Lower lobe of right lung (tissue), 2 donors: ENCODE measurements at regions not wholly inside any gene's neighbourhood (a gene's known extent, or its start where the extent isn't known, plus 50 kb on each side); places are given as distances from the start of the nearest gene placed in this dataset.

Source experiments
- ATAC-seq, 2 donors: fragments of 200-7000 bp; cut with Tn5 transposase; one replicate each; pipeline ENCODE4 v1.9.1; 2020 to 2022; ENCODE audit warnings: mild to moderate bottlenecking in 2 of 2, moderate library complexity in 2 of 2
- DNase-seq: peaks from one replicate; pipeline ENCODE4 v3.0.0-alpha.2; 2020
- H3K27ac ChIP-seq: fragments of 200-600 bp; one replicate; pipeline ENCODE4 v1.8.0; 2022
- H3K27me3 ChIP-seq: fragments of 200-600 bp; one replicate; pipeline ENCODE4 v1.8.0; 2022; ENCODE audit warnings: low read depth
- H3K36me3 ChIP-seq: fragments of 200-600 bp; one replicate; pipeline ENCODE4 v1.8.0; 2022; ENCODE audit warnings: mild to moderate bottlenecking
- H3K4me1 ChIP-seq: fragments of 200-600 bp; one replicate; pipeline ENCODE4 v1.8.0; 2022
- H3K4me3 ChIP-seq: fragments of 200-600 bp; one replicate; pipeline ENCODE4 v1.8.0; 2022; ENCODE audit warnings: mild to moderate bottlenecking
- H3K9me3 ChIP-seq: fragments of 200-600 bp; one replicate; pipeline ENCODE4 v1.8.0; 2022
- CTCF ChIP-seq: fragments of 200-600 bp; IDR thresholded peaks from one replicate; pipeline ENCODE4 v1.8.0; 2022; ENCODE audit warnings: antibody characterized with exemption, mild to moderate bottlenecking
- intact Hi-C: fragments of 100-400 bp; cut with DNase I; formaldehyde crosslinking; loops from one replicate; pipeline ENCODE4 v1.11.0; 2022
- donor health status: DM: no; HTN: yes; CAD: no; lungs with severe emphysema.

DNA sequence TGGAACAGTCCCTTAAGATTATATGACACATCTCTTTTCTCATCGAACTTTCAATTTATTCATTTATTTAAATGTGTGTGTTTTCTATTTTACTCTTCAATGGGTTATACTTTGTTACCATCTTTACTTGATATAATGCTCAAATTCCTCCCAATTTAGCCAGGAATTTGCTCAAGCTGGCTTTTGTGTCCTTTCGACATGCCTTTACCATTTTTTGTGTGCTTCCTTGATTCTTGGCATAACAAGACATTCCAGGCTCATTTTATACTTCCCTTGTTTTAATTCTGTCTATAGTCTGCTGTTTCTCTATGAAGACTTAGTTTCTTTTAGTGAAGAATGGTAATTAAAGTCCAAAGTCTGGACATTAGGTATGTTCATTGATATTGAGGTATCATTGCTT is 315.8 kb downstream of the AEBP2 start:
- no peaks in the 10 kb centered on the region for H3K4me1 ChIP-seq
- ATAC-seq (no peak), DNase-seq (no peak)
- no peak overlapping the region for H3K27ac ChIP-seq
- no peak for TF ChIP-seq CTCF
- peaks cover 10% of the 10 kb centered on the region for H3K9me3 ChIP-seq
- H3K4me3 ChIP-seq, result no peak overlapping the region
- H3K36me3 ChIP-seq, result no peaks in the 10 kb centered on the region
- no peaks in the 10 kb centered on the region for H3K27me3 ChIP-seq
- intact Hi-C loops, result no loop called here

DNA sequence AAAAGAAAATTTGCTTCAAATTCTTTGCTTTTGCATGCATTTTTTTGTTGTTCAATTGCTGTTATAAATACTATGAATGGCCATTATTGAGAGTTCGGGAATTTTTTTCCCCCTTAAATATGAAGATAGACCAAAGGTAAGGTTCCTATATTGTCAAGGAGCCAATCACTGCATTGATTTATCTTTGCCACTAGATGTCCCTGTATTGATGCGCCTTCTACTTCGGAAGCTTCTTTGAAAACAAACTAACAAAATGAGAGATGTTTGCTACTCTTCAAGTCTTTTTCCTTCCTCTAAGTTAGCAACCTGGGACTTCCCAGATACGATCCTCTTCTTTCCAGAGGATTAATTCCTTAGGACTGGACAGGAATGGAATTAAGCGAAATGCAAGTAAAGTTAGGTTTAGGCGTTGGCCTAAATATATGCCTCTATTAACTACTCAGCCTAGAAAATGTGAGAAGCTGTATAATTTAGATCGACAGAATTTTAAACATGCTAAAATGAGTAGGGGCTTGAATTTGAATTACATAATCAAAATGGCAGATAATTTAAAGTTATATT is 318.1 kb downstream of the AEBP2 start:
- H3K27ac ChIP-seq, result no peak overlapping the region
- H3K9me3 ChIP-seq, result peaks cover 10% of the 10 kb centered on the region
- H3K4me3 ChIP-seq, result no peak overlapping the region
- intact Hi-C loops, result no loop called here
- TF ChIP-seq CTCF, result peak; percentile 62
- H3K4me1 ChIP-seq, result no peaks in the 10 kb centered on the region
- DNase-seq (no peak), ATAC-seq (peak in 1 of 2 donors; percentile 44)
- H3K27me3 ChIP-seq, result no peaks in the 10 kb centered on the region
- H3K36me3 ChIP-seq, result no peaks in the 10 kb centered on the region

DNA sequence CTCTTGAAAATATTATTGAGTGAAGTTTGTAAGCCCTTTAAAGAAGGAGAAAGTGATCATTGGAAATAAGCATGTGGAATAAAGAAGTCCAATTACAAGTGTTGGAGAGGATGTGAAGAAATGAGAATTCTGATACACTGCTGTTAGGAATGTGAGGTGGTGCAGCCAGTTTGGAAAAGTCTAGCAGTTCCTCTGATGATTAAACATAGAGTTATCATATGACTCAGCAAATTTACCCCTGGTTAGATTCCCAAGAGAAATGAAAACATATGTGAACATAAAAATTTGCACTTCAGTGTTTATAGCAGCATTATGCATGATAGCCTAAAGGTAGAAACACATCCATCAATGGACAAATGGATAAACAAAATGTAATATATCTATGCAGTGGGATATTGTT is 319.9 kb downstream of the AEBP2 start:
- H3K4me1 ChIP-seq, result no peaks in the 10 kb centered on the region
- no peak for TF ChIP-seq CTCF
- ATAC-seq (no peak), DNase-seq (no peak)
- no peak overlapping the region for H3K4me3 ChIP-seq
- no peaks in the 10 kb centered on the region for H3K9me3 ChIP-seq
- H3K27ac ChIP-seq, result no peak overlapping the region
- no peaks in the 10 kb centered on the region for H3K27me3 ChIP-seq
- H3K36me3 ChIP-seq, result no peaks in the 10 kb centered on the region
- intact Hi-C loops, result no loop called here

- Histone ChIP-seq H3K36me3 (no peaks in the 10 kb centered on the region), H3K4me3 (no peak overlapping the region), H3K4me1 (no peaks in the 10 kb centered on the region), H3K9me3 (no peaks in the 10 kb centered on the region), H3K27me3 (no peaks in the 10 kb centered on the region), H3K27ac (no peak overlapping the region)
- DNase-seq, result no peak
- intact Hi-C loops, result no loop called here
- no peak for TF ChIP-seq CTCF
- no peak for ATAC-seq
These were observed 321.3 kb downstream of the AEBP2 start for GRCh38 chr12:19760611-19761010.

- H3K4me3 ChIP-seq, result no peak overlapping the region
- no peak for TF ChIP-seq CTCF
- no peak for DNase-seq
- no peaks in the 10 kb centered on the region for H3K27me3 ChIP-seq
- no peaks in the 10 kb centered on the region for H3K4me1 ChIP-seq
- intact Hi-C loops, result no loop called here
- no peaks in the 10 kb centered on the region for H3K36me3 ChIP-seq
- no peaks in the 10 kb centered on the region for H3K9me3 ChIP-seq
- peak; percentile 17 to 31 for ATAC-seq
- no peak overlapping the region for H3K27ac ChIP-seq
These were observed 322.2 kb downstream of the AEBP2 start for GRCh38 chr12:19761463-19761862.

GRCh38 chr12:19763488-19763887 is 324.2 kb downstream of the AEBP2 start:
- Histone ChIP-seq H3K36me3 (no peaks in the 10 kb centered on the region), H3K27me3 (no peaks in the 10 kb centered on the region), H3K4me1 (no peaks in the 10 kb centered on the region), H3K9me3 (no peaks in the 10 kb centered on the region), H3K27ac (no peak overlapping the region), H3K4me3 (no peak overlapping the region)
- ATAC-seq (peak in 1 of 2 donors; percentile 29), DNase-seq (no peak)
- TF ChIP-seq CTCF, result no peak
- intact Hi-C loops, result no loop called here
